Esophagus (tissue), 2 donors: ENCODE measurements at regions not wholly inside any gene's neighbourhood (a gene's known extent, or its start where the extent isn't known, plus 50 kb on each side); places are given as distances from the start of the nearest gene placed in this dataset.

Source experiments
- H3K27ac ChIP-seq, 2 donors: one replicate each; pipeline ENCODE4 v1.5.1; 2013; ENCODE audit warnings: low read depth in 2 of 2, mild to moderate bottlenecking in 2 of 2, inconsistent platforms in 1 of 2, low read length in 1 of 2, moderate library complexity in 1 of 2
- H3K27me3 ChIP-seq, 2 donors: one replicate each; pipeline ENCODE4 v1.6.1; 2013; ENCODE audit warnings: low read length in 2 of 2, control low read depth in 1 of 2, mild to moderate bottlenecking in 1 of 2; ENCODE audit not compliant: insufficient read depth in 2 of 2, control insufficient read depth in 1 of 2
- H3K36me3 ChIP-seq, 2 donors: one replicate each; pipeline ENCODE4 v1.6.1; 2013; ENCODE audit warnings: low read length in 1 of 2; ENCODE audit not compliant: control insufficient read depth in 2 of 2, insufficient read depth in 2 of 2
- H3K4me1 ChIP-seq, 2 donors: one replicate each; pipeline ENCODE4 v1.6.1; 2013; ENCODE audit warnings: low read length in 1 of 2; ENCODE audit not compliant: control insufficient read depth in 2 of 2, insufficient read depth in 2 of 2
- H3K4me3 ChIP-seq, 2 donors: one replicate each; pipeline ENCODE4 v1.5.1; 2013; ENCODE audit warnings: low read length in 2 of 2, mild to moderate bottlenecking in 2 of 2, low read depth in 1 of 2, moderate library complexity in 1 of 2
- H3K9me3 ChIP-seq, 2 donors: one replicate each; pipeline ENCODE4 v1.6.1; 2013; ENCODE audit warnings: mild to moderate bottlenecking in 2 of 2, low read depth in 1 of 2, low read length in 1 of 2, moderate library complexity in 1 of 2; ENCODE audit not compliant: control insufficient read depth in 2 of 2, insufficient read depth in 1 of 2
- WGBS, 2 donors: extraction: QIAGEN DNeasy Blood & Tissue Kit; methylation state at CpG; one replicate each; pipeline ENCODE4 v1.1.7; 2013; 5-methylcytosine and 5-hydroxymethylcytosine counted together
- donor health status: healthy with polysubstance abuse.
- donor health status: Bipolar disorder and iron deficiency.

- WGBS, 2 donors: 96% methylated on average over 2 of the region's 2 CpGs
These were observed 71.3 kb upstream of the CORO2B start for GRCh38 chr15:68507447-68507846.

GRCh38 chr15:68508485-68509189 is 70.2 kb upstream of the CORO2B start:
- 77% methylated on average over 12 of the region's 12 CpGs for WGBS, 2 donors
- Histone ChIP-seq H3K36me3 (no peaks in the 10 kb centered on the region), H3K27ac (no peak overlapping the region), H3K4me3 (no peak overlapping the region), H3K27me3 (no peaks in the 10 kb centered on the region), H3K4me1 (no peaks in the 10 kb centered on the region), H3K9me3 (no peaks in the 10 kb centered on the region)

More at GRCh38 chr15:68507447-68507846, 71.3 kb upstream of the CORO2B start:
- Histone ChIP-seq H3K36me3 (no peaks in the 10 kb centered on the region), H3K27me3 (no peaks in the 10 kb centered on the region), H3K27ac (no peak overlapping the region), H3K4me1 (no peaks in the 10 kb centered on the region), H3K9me3 (no peaks in the 10 kb centered on the region), H3K4me3 (no peak overlapping the region)

- no peaks in the 10 kb centered on the region for H3K9me3 ChIP-seq
- no peak overlapping the region for H3K4me3 ChIP-seq
- WGBS, 2 donors: 62 to 71% methylated on average over 2 of the region's 2 CpGs
- no peak overlapping the region for H3K27ac ChIP-seq
- H3K36me3 ChIP-seq: no peaks in the 10 kb centered on the region
- H3K27me3 ChIP-seq: no peaks in the 10 kb centered on the region
- H3K4me1 ChIP-seq: no peaks in the 10 kb centered on the region
These were observed 68.2 kb upstream of the CORO2B start for GRCh38 chr15:68510558-68510957.

- Histone ChIP-seq H3K4me3 (no peak overlapping the region), H3K27ac (no peak overlapping the region), H3K9me3 (no peaks in the 10 kb centered on the region), H3K36me3 (no peaks in the 10 kb centered on the region), H3K27me3 (no peaks in the 10 kb centered on the region), H3K4me1 (no peaks in the 10 kb centered on the region)
- WGBS, 2 donors: 77 to 79% methylated on average over 12 of the region's 12 CpGs
These were observed 67.5 kb upstream of the CORO2B start for GRCh38 chr15:68511073-68511991.

GRCh38 chr15:68512052-68512451 is 66.7 kb upstream of the CORO2B start:
- Histone ChIP-seq H3K27me3 (no peaks in the 10 kb centered on the region), H3K4me1 (no peaks in the 10 kb centered on the region), H3K36me3 (no peaks in the 10 kb centered on the region), H3K27ac (no peak overlapping the region), H3K9me3 (no peaks in the 10 kb centered on the region), H3K4me3 (no peak overlapping the region)
- WGBS, 2 donors: 79 to 85% methylated on average over 7 of the region's 7 CpGs

- WGBS, 2 donors: 78 to 80% methylated on average over 3 of the region's 3 CpGs
- no peak overlapping the region for H3K4me3 ChIP-seq
- H3K4me1 ChIP-seq: no peaks in the 10 kb centered on the region
- no peaks in the 10 kb centered on the region for H3K36me3 ChIP-seq
- no peaks in the 10 kb centered on the region for H3K27me3 ChIP-seq
- no peaks in the 10 kb centered on the region for H3K9me3 ChIP-seq
- no peak overlapping the region for H3K27ac ChIP-seq
These were observed 66.2 kb upstream of the CORO2B start for GRCh38 chr15:68512598-68512997.

GRCh38 chr15:68515371-68516095 is 63.3 kb upstream of the CORO2B start:
- Histone ChIP-seq H3K27me3 (no peaks in the 10 kb centered on the region), H3K4me1 (no peaks in the 10 kb centered on the region), H3K4me3 (no peak overlapping the region), H3K36me3 (no peaks in the 10 kb centered on the region), H3K27ac (no peak overlapping the region), H3K9me3 (no peaks in the 10 kb centered on the region)
- 80 to 84% methylated on average over 6 of the region's 6 CpGs for WGBS, 2 donors

GRCh38 chr15:68517285-68517761 is 61.5 kb upstream of the CORO2B start:
- no peaks in the 10 kb centered on the region for H3K27me3 ChIP-seq
- WGBS, 2 donors: 75 to 79% methylated on average over 6 of the region's 6 CpGs
- no peak overlapping the region for H3K27ac ChIP-seq

GRCh38 chr15:68518046-68518445 is 60.7 kb upstream of the CORO2B start:
- Histone ChIP-seq H3K4me3 (no peak overlapping the region), H3K36me3 (no peaks in the 10 kb centered on the region), H3K27me3 (no peaks in the 10 kb centered on the region), H3K9me3 (no peaks in the 10 kb centered on the region), H3K4me1 (no peaks in the 10 kb centered on the region), H3K27ac (no peak overlapping the region)
- WGBS, 2 donors: 60 to 65% methylated on average over 6 of the region's 6 CpGs

More at GRCh38 chr15:68517285-68517761, 61.5 kb upstream of the CORO2B start:
- Histone ChIP-seq H3K9me3 (no peaks in the 10 kb centered on the region), H3K4me1 (no peaks in the 10 kb centered on the region), H3K4me3 (no peak overlapping the region), H3K36me3 (no peaks in the 10 kb centered on the region)
